ENCODE measurements at regions not wholly inside any gene's neighbourhood (a gene's known extent, or its start where the extent isn't known, plus 50 kb on each side); places are given as distances from the start of the nearest gene placed in this dataset.

- no peak for DNase-seq
Observed at GRCh38 chr10:52864201-52865106, 91.9 kb upstream of the MBL2 start.

- no peak for DNase-seq
Observed at GRCh38 chr10:52858722-52859121, 86.1 kb upstream of the MBL2 start.

- no peak for DNase-seq
Observed at GRCh38 chr10:52855546-52856325, 83.2 kb upstream of the MBL2 start.

- DNase-seq = no peak
Observed at GRCh38 chr10:52853704-52854103, 81.1 kb upstream of the MBL2 start.

GRCh38 chr10:52836816-52837215, 64.2 kb upstream of the MBL2 start:
- DNase-seq = no peak

Measured in AML-193 (cell line).